HEK293 (cell line): ENCODE measurements at regions not wholly inside any gene's neighbourhood (a gene's known extent, or its start where the extent isn't known, plus 50 kb on each side); places are given as distances from the start of the nearest gene placed in this dataset.

Source experiments
- CTCF ChIA-PET: fragments of 350-600 bp; formaldehyde crosslinking; extraction: SDS; loops from one replicate; lab custom pipeline; 2021; ENCODE audit warnings: antibody characterized with exemption; lab: Yijun Ruan, JAX
- POLR2A ChIA-PET: fragments of 300-600 bp; formaldehyde crosslinking; extraction: SDS; loops from one replicate; lab custom pipeline; 2020; ENCODE audit warnings: antibody characterized with exemption, inconsistent platforms; lab: Yijun Ruan, JAX
- H3K27ac ChIP-seq: fragments of 200-500 bp; sonication (Bioruptor generic); 2 replicates; pipeline ENCODE4 v1.5.1; 2014; ENCODE audit warnings: low read depth, low read length, control low read depth, inconsistent platforms; ENCODE audit errors: extremely low read depth
- H3K36me3 ChIP-seq, 2 experiments: fragments of 200-500 bp in 1 of 2; sonication (Bioruptor generic) in 1 of 2; 1 replicate in 1 of 2; 2 replicates in 1 of 2; pipeline ENCODE4 v1.5.1; 2014 to 2017; ENCODE audit warnings: inconsistent platforms in 2 of 2, low read length in 2 of 2; ENCODE audit not compliant: control insufficient read depth in 2 of 2, insufficient read depth in 1 of 2
- H3K4me1 ChIP-seq: fragments of 200-500 bp; sonication (Bioruptor generic); 2 replicates; pipeline ENCODE4 v1.5.1; 2014; ENCODE audit warnings: mild to moderate bottlenecking, low read length, inconsistent platforms; ENCODE audit not compliant: control insufficient read depth, insufficient read depth
- H3K4me3 ChIP-seq: 2 replicates; pipeline ENCODE4 v1.5.1; 2011; ENCODE audit warnings: low read depth, mild to moderate bottlenecking, control low read depth, low read length, moderate library complexity
- H3K9me3 ChIP-seq: fragments of 200-500 bp; sonication (Bioruptor generic); 2 replicates; pipeline ENCODE4 v1.5.1; 2014; ENCODE audit warnings: low read depth, low read length, inconsistent platforms; ENCODE audit not compliant: control insufficient read depth, insufficient read depth
- GLIS2 ChIP-seq: fragments of 450-650 bp; formaldehyde crosslinking; IDR thresholded peaks from 2 replicates; pipeline ENCODE4 v1.5.1; 2016; ENCODE audit warnings: missing biosample characterization, missing genetic modification characterization
- IKZF3 ChIP-seq: fragments of 450-650 bp; IDR thresholded peaks from 2 replicates; pipeline ENCODE4 v1.5.0; 2018; ENCODE audit warnings: missing biosample characterization, mild to moderate bottlenecking, missing genetic modification characterization, moderate library complexity
- KLF1 ChIP-seq: fragments of 450-650 bp; formaldehyde crosslinking; IDR thresholded peaks from 2 replicates; pipeline ENCODE4 v1.5.1; 2016; ENCODE audit warnings: missing biosample characterization, missing genetic modification characterization
- KLF10 ChIP-seq: fragments of 450-650 bp; IDR thresholded peaks from 2 replicates; pipeline ENCODE4 v1.5.1; 2018; ENCODE audit warnings: missing biosample characterization, mild to moderate bottlenecking, missing genetic modification characterization
- OVOL3 ChIP-seq: fragments of 450-650 bp; formaldehyde crosslinking; IDR thresholded peaks from 2 replicates; pipeline ENCODE4 v1.5.1; 2016; ENCODE audit warnings: missing biosample characterization, missing genetic modification characterization
- SP3 ChIP-seq: fragments of 450-650 bp; formaldehyde crosslinking; IDR thresholded peaks from 2 replicates; pipeline ENCODE4 v1.5.1; 2016; ENCODE audit warnings: missing biosample characterization, missing genetic modification characterization
- ZNF548 ChIP-seq: fragments of 450-650 bp; formaldehyde crosslinking; IDR thresholded peaks from 2 replicates; pipeline ENCODE4 v1.5.1; 2016; ENCODE audit warnings: missing biosample characterization, missing genetic modification characterization
- ZNF654 ChIP-seq: fragments of 450-650 bp; formaldehyde crosslinking; IDR thresholded peaks from 2 replicates; pipeline ENCODE4 v1.5.1; 2016; ENCODE audit warnings: low read depth, missing biosample characterization, missing genetic modification characterization
- ZNF670 ChIP-seq: fragments of 450-650 bp; formaldehyde crosslinking; IDR thresholded peaks from 2 replicates; pipeline ENCODE4 v1.5.1; 2016; ENCODE audit warnings: missing biosample characterization, missing genetic modification characterization, low read depth
- ZNF785 ChIP-seq: fragments of 450-650 bp; formaldehyde crosslinking; IDR thresholded peaks from 2 replicates; pipeline ENCODE4 v1.5.1; 2016; ENCODE audit warnings: missing biosample characterization, missing genetic modification characterization
- ZNF843 ChIP-seq: fragments of 450-650 bp; formaldehyde crosslinking; IDR thresholded peaks from 2 replicates; pipeline ENCODE4 v1.5.1; 2016; ENCODE audit warnings: missing biosample characterization, missing genetic modification characterization
- ZXDB ChIP-seq: fragments of 450-650 bp; formaldehyde crosslinking; IDR thresholded peaks from 2 replicates; pipeline ENCODE4 v1.5.1; 2016; ENCODE audit warnings: missing biosample characterization, missing genetic modification characterization
- TF ChIP-seq, protein P1 (sequence below): fragments of 450-650 bp; formaldehyde crosslinking; IDR thresholded peaks from 2 replicates; pipeline ENCODE4 v1.5.1; 2016; ENCODE audit warnings: missing biosample characterization, missing genetic modification characterization
- TF ChIP-seq, protein P2 (sequence below): sonication (generic); formaldehyde crosslinking; IDR thresholded peaks from 2 replicates; pipeline ENCODE4 v1.8.1; 2022; ENCODE audit warnings: mild to moderate bottlenecking, moderate library complexity, missing genetic modification reagents
- TF ChIP-seq, protein P3 (sequence below): fragments of 450-650 bp; formaldehyde crosslinking; optimal IDR thresholded peaks from 2 replicates; pipeline ENCODE3; 2016; ENCODE audit warnings: missing biosample characterization, mild to moderate bottlenecking, missing genetic modification characterization

DNA sequence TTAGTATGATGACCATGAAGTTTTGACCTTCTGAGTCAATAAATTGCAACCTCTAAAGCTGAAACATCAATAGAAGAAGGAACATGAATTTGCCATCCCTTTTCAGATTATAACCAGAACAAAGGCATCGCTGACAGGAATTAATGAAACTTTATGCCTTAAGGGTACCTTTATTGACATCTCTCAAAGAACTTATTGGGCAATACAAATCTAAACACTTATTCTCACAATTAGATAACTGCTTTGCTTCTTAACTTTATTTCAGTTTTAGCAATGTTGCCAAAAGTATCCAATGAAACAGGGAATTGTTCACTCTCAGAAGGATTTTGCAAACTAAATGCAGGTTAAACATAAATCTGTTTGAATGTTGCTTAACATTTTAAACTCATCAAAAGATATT lies 116.0 kb downstream of the ELAPOR2 start:
- POLR2A ChIA-PET, result no interaction called here
- CTCF ChIA-PET, result no interaction called here
- TF ChIP-seq, protein P1, sequence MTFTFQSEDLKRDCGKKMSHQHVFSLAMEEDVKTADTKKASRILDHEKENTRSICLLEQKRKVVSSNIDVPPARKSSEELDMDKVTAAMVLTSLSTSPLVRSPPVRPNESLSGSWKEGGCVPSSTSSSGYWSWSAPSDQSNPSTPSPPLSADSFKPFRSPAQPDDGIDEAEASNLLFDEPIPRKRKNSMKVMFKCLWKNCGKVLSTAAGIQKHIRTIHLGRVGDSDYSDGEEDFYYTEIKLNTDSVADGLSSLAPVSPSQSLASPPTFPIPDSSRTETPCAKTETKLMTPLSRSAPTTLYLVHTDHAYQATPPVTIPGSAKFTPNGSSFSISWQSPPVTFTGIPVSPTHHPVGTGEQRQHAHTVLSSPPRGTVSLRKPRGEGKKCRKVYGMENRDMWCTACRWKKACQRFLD, result no peak
- no peak for TF ChIP-seq SP3 (tag by site-specific recombination)
- Histone ChIP-seq H3K4me3 (no peak overlapping the region), H3K27ac (no peak overlapping the region), H3K9me3 (no peaks in the 10 kb centered on the region), H3K4me1 (peaks cover 5% of the 10 kb centered on the region; the same call in 1 of the 2 replicates), H3K36me3 (peaks cover 0 to 4% of the 10 kb centered on the region in 2 experiments; a peak in 1 of 3 replicates)

DNA sequence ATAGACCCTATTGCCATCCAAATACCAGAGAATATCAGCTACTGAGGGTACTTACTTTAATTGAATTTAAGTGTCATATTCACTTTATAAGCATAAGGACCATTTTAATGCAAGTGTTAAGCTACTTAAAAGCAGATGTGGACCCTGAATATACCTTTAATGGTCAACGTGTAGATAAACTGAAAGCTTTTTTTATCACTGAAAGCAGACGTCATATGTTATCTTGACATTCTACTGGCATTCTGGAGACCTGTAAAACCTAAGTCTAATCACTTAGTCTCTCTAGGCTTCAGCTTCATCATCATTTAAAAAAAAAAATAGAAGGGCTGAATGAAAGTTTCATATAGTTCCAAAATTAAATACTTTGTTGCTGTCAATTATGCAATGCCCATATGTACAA lies 116.5 kb downstream of the ELAPOR2 start:
- POLR2A ChIA-PET, result no interaction called here
- Histone ChIP-seq H3K4me3 (no peak overlapping the region), H3K9me3 (no peaks in the 10 kb centered on the region), H3K27ac (no peak overlapping the region), H3K4me1 (peaks cover 5% of the 10 kb centered on the region; the same call in 1 of the 2 replicates), H3K36me3 (peaks cover 0 to 6% of the 10 kb centered on the region in 2 experiments; a peak in 1 of 3 replicates)
- CTCF ChIA-PET, result interaction anchor here (3.1 kb wide), 1 partner anchor 206 kb away, joined by 22 read pairs; no protein-coding TSS in a partner anchor
- TF ChIP-seq ZNF785 (tag by site-specific recombination) (no peak), KLF1 (tag by site-specific recombination) (no peak), KLF10 (tag by site-specific recombination) (no peak), ZNF843 (peak; percentile 71; the same call in 1 of the 2 replicates), OVOL3 (tag by site-specific recombination) (0 out of 2 replicates have a peak, but pooled peaks have one; percentile 11), IKZF3 (tag by site-specific recombination) (no peak), ZXDB (tag by site-specific recombination) (0 out of 2 replicates have a peak, but pooled peaks have one; percentile 26)
- TF ChIP-seq, protein P2, sequence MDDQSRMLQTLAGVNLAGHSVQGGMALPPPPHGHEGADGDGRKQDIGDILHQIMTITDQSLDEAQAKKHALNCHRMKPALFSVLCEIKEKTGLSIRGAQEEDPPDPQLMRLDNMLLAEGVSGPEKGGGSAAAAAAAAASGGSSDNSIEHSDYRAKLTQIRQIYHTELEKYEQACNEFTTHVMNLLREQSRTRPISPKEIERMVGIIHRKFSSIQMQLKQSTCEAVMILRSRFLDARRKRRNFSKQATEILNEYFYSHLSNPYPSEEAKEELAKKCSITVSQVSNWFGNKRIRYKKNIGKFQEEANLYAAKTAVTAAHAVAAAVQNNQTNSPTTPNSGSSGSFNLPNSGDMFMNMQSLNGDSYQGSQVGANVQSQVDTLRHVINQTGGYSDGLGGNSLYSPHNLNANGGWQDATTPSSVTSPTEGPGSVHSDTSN (CRISPR knock-in tag), result no peak
- TF ChIP-seq, protein P3, sequence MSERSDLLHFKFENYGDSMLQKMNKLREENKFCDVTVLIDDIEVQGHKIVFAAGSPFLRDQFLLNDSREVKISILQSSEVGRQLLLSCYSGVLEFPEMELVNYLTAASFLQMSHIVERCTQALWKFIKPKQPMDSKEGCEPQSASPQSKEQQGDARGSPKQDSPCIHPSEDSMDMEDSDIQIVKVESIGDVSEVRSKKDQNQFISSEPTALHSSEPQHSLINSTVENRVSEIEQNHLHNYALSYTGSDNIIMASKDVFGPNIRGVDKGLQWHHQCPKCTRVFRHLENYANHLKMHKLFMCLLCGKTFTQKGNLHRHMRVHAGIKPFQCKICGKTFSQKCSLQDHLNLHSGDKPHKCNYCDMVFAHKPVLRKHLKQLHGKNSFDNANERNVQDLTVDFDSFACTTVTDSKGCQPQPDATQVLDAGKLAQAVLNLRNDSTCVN (tag by site-specific recombination), result no peak

DNA sequence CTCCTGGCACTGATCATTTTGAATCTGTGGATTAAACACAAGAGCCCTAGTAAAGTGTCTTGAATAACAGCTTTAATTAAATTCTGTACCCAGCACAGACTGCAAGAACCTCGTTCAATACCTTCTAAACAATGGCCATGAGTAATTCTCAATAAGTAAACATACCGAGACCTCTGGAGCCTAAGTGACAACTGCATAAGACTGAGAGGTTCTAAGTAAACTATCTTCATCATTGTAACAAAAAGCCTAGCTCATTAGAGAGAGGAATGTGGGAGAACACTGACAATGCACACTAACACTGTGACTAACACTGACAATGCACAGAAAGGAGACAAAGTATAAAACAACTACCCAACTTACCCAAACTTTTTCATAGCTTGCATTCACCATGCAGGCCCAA lies 117.4 kb downstream of the ELAPOR2 start:
- no peak overlapping the region for H3K4me3 ChIP-seq
- H3K9me3 ChIP-seq, result no peaks in the 10 kb centered on the region
- H3K4me1 ChIP-seq, result peaks cover 5% of the 10 kb centered on the region; the same call in 1 of the 2 replicates
- ChIA-PET CTCF (interaction anchor here (1.0 to 3.1 kb wide), 5 partner anchors 206 to 296 kb away, joined by 3 to 22 read pairs (median 4); no protein-coding TSS in a partner anchor), POLR2A (no interaction called here)
- TF ChIP-seq ZNF548 (tag by site-specific recombination), result no peak
- TF ChIP-seq GLIS2 (tag by site-specific recombination), result no peak
- H3K27ac ChIP-seq, result no peak overlapping the region
- peaks cover 0 to 14% of the 10 kb centered on the region in 2 experiments; a peak in 1 of 3 replicates for H3K36me3 ChIP-seq

DNA sequence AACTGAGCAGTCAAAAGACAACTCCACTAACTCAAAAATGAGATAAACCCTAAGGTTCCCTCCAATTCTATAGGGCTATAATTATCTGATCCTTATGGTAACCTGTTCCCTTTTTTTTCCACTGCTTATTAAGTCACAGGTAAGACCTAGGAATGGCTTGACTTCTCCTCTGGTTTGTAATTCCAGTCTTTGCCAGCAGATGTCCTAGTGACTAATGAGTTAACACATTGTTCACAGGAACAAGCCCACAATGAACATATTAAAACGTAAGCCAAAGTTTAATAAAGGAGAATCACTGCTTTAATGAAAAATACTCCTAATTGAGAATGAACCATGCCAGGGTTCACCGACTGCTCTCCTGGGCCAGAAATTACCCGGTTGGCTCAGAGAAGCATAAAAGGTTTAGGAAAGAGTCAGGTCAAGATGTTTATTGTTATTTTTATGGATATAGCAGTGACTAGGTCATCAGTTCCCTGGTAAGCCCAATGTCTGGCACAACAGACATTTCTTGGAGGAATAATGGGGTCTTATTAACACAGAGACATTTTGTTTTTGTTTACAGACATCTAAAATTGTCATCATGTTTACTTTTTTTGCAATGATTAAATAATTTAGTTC lies 120.1 kb downstream of the ELAPOR2 start:
- no peaks in the 10 kb centered on the region for H3K9me3 ChIP-seq
- CTCF ChIA-PET, result no interaction called here
- TF ChIP-seq ZNF654 (tag by site-specific recombination) (peak; percentile 53), ZNF670 (tag by site-specific recombination) (no peak)
- TF ChIP-seq, all 188 proteins: peak for 1
- Histone ChIP-seq H3K4me3 (no peak overlapping the region), H3K4me1 (peaks cover 5% of the 10 kb centered on the region; the same call in 1 of the 2 replicates), H3K27ac (no peak overlapping the region), H3K36me3 (peaks cover 0 to 17% of the 10 kb centered on the region in 2 experiments; a peak in 1 of 3 replicates)
- POLR2A ChIA-PET, result no interaction called here
